Chondrocyte (in vitro differentiated cells): ENCODE measurements at regions not wholly inside any gene's neighbourhood (a gene's known extent, or its start where the extent isn't known, plus 50 kb on each side); places are given as distances from the start of the nearest gene placed in this dataset.

Experiments used
- DNase-seq: peaks from one replicate; pipeline ENCODE4 v3.0.0; 2021; ENCODE audit warnings: mixed read lengths, low spot score
- H3K27ac Mint-ChIP-seq: one replicate; pipeline ENCODE4 v1.8.0; 2021; ENCODE audit warnings: mild to moderate bottlenecking, moderate library complexity, mixed read lengths; ENCODE audit not compliant: unreplicated experiment
- H3K27me3 Mint-ChIP-seq: 2 replicates; pipeline ENCODE4 v1.8.0; 2021; ENCODE audit warnings: low read depth, mixed read lengths
- H3K36me3 Mint-ChIP-seq: 2 replicates; pipeline ENCODE4 v1.8.0; 2021; ENCODE audit warnings: low read depth, mixed read lengths
- H3K4me1 Mint-ChIP-seq: 2 replicates; pipeline ENCODE4 v1.8.0; 2021; ENCODE audit warnings: low read depth, mild to moderate bottlenecking, mixed read lengths
- H3K4me3 Mint-ChIP-seq: one replicate; pipeline ENCODE4 v1.8.0; 2021; ENCODE audit warnings: mild to moderate bottlenecking, moderate library complexity, mixed read lengths; ENCODE audit not compliant: unreplicated experiment
- H3K9me3 Mint-ChIP-seq: 2 replicates; pipeline ENCODE4 v1.8.0; 2021; ENCODE audit warnings: low read depth, mixed read lengths
- TF ChIP-seq, protein P1 (sequence below): fragments of 200-600 bp; sonication (generic); IDR thresholded peaks from 2 replicates; pipeline ENCODE4 v1.5.0; 2021; ENCODE audit warnings: antibody characterized with exemption, mild to moderate bottlenecking, moderate library complexity

- no peak for DNase-seq
These were observed 116.6 kb upstream of the FRMPD4 start for GRCh38 chrX:12021698-12022097.

DNA sequence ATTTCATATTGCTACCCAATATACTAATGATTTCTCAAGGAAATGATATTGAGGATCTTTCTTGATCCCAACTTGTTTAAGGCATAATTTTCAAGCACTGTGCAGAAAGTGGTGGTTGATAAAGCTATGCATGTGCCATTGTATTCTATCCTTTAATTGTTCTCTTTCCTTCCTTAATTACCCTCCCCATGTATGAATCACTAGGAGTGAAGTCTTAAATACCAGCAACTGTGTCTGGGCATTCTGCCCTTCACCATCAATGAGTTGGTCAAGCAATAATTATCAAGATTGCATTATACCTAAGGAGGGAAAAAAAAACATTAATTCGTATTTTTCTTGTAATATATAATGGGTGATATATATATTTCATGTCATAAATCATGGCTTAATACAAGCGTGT lies 111.8 kb upstream of the FRMPD4 start:
- Mint-ChIP-seq H3K4me3 (no peak overlapping the region), H3K27me3 (peaks cover 4% of the 10 kb centered on the region), H3K9me3 (peaks cover 6% of the 10 kb centered on the region), H3K27ac (no peak overlapping the region), H3K36me3 (no peaks in the 10 kb centered on the region), H3K4me1 (no peaks in the 10 kb centered on the region)
- no peak for DNase-seq
- TF ChIP-seq, protein P1, sequence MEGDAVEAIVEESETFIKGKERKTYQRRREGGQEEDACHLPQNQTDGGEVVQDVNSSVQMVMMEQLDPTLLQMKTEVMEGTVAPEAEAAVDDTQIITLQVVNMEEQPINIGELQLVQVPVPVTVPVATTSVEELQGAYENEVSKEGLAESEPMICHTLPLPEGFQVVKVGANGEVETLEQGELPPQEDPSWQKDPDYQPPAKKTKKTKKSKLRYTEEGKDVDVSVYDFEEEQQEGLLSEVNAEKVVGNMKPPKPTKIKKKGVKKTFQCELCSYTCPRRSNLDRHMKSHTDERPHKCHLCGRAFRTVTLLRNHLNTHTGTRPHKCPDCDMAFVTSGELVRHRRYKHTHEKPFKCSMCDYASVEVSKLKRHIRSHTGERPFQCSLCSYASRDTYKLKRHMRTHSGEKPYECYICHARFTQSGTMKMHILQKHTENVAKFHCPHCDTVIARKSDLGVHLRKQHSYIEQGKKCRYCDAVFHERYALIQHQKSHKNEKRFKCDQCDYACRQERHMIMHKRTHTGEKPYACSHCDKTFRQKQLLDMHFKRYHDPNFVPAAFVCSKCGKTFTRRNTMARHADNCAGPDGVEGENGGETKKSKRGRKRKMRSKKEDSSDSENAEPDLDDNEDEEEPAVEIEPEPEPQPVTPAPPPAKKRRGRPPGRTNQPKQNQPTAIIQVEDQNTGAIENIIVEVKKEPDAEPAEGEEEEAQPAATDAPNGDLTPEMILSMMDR, result no peak

More at GRCh38 chrX:12021698-12022097, 116.6 kb upstream of the FRMPD4 start:
- Mint-ChIP-seq H3K27ac (no peak overlapping the region), H3K27me3 (peaks cover 4% of the 10 kb centered on the region), H3K4me1 (no peaks in the 10 kb centered on the region), H3K9me3 (peaks cover 8% of the 10 kb centered on the region), H3K4me3 (no peak overlapping the region), H3K36me3 (no peaks in the 10 kb centered on the region)
- TF ChIP-seq, protein P1, result no peak

DNA sequence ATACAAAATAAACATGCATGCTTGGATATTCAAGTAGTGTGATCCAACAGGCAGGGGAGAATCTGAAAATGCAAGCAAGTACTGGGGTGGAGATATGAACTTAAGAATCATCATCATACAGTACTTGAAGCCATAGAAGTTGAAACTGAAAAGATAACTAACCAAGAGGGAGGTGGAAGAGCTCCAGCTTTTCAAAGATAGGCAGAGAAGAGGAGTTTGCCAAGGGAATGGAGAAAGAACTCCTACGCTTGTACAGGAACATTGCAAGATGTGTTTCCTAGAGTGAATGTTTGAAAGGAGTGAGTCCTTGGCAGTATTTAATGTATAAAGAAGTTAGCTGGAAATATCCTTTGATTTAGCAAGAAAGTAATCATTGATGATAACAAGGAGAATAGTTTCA lies 106.2 kb upstream of the FRMPD4 start:
- Mint-ChIP-seq H3K4me1 (no peaks in the 10 kb centered on the region), H3K36me3 (no peaks in the 10 kb centered on the region)

GRCh38 chrX:12034741-12035140 lies 103.5 kb upstream of the FRMPD4 start:
- DNase-seq, result no peak
- peaks cover 2% of the 10 kb centered on the region for H3K27me3 Mint-ChIP-seq
- H3K9me3 Mint-ChIP-seq, result peaks cover 9% of the 10 kb centered on the region
- H3K27ac Mint-ChIP-seq, result no peak overlapping the region
- no peaks in the 10 kb centered on the region for H3K4me1 Mint-ChIP-seq
- H3K36me3 Mint-ChIP-seq, result no peaks in the 10 kb centered on the region
- no peak overlapping the region for H3K4me3 Mint-ChIP-seq
- TF ChIP-seq, protein P1, result no peak

More for the DNA sequence above, 106.2 kb upstream of the FRMPD4 start:
- Mint-ChIP-seq H3K27ac (no peak overlapping the region), H3K27me3 (peaks cover 2% of the 10 kb centered on the region), H3K9me3 (peaks cover 9% of the 10 kb centered on the region), H3K4me3 (no peak overlapping the region)
- TF ChIP-seq, protein P1, result no peak
- DNase-seq, result no peak

- Mint-ChIP-seq H3K27ac (no peak overlapping the region), H3K9me3 (peaks cover 6% of the 10 kb centered on the region), H3K27me3 (no peaks in the 10 kb centered on the region), H3K4me3 (no peak overlapping the region), H3K4me1 (no peaks in the 10 kb centered on the region), H3K36me3 (no peaks in the 10 kb centered on the region)
- no peak for DNase-seq
- TF ChIP-seq, protein P1, result no peak
These were observed 95.7 kb upstream of the FRMPD4 start for GRCh38 chrX:12042615-12043014.
